ENCODE measurements at regions not wholly inside any gene's neighbourhood (a gene's known extent, or its start where the extent isn't known, plus 50 kb on each side); places are given as distances from the start of the nearest gene placed in this dataset.

GRCh38 chr18:77750006-77750405, 500.4 kb downstream of the GALR1 start:
- no peak for DNase-seq (ENCODE audit: low read depth)

GRCh38 chr18:77754475-77755044, 504.9 kb downstream of the GALR1 start:
- no peak for DNase-seq (ENCODE audit: low read depth)

GRCh38 chr18:77755187-77755586, 505.5 kb downstream of the GALR1 start:
- no peak for DNase-seq (ENCODE audit: low read depth)

GRCh38 chr18:77761332-77761731, 511.7 kb downstream of the GALR1 start:
- no peak for DNase-seq (ENCODE audit: low read depth)

GRCh38 chr18:77762014-77762413, 512.4 kb downstream of the GALR1 start:
- no peak for DNase-seq (ENCODE audit: low read depth)

- no peak for DNase-seq (ENCODE audit: low read depth)
Measured at GRCh38 chr18:77762642-77763041, 513.0 kb downstream of the GALR1 start.

- no peak for DNase-seq (ENCODE audit: low read depth)
Measured at GRCh38 chr18:77763530-77764145, 514.0 kb downstream of the GALR1 start.

- peak; percentile 10 for DNase-seq (ENCODE audit: low read depth)
Measured at GRCh38 chr18:77765468-77765867, 515.8 kb downstream of the GALR1 start.

GRCh38 chr18:77766421-77766820, 516.8 kb downstream of the GALR1 start:
- DNase-seq (ENCODE audit: low read depth): no peak

GRCh38 chr18:77772177-77772576, 522.5 kb downstream of the GALR1 start:
- no peak for DNase-seq (ENCODE audit: low read depth)

GRCh38 chr18:77776104-77776503, 526.5 kb downstream of the GALR1 start:
- DNase-seq (ENCODE audit: low read depth): no peak

- DNase-seq (ENCODE audit: low read depth): no peak
Measured at GRCh38 chr18:77777163-77777562, 527.5 kb downstream of the GALR1 start.

- no peak for DNase-seq (ENCODE audit: low read depth)
Measured at GRCh38 chr18:77784759-77785379, 535.2 kb downstream of the GALR1 start.

- no peak for DNase-seq (ENCODE audit: low read depth)
Measured at GRCh38 chr18:77785415-77785975, 535.8 kb downstream of the GALR1 start.

- DNase-seq (ENCODE audit: low read depth): no peak
Measured at GRCh38 chr18:77803024-77803423, 553.4 kb downstream of the GALR1 start.

GRCh38 chr18:77804382-77804781, 554.7 kb downstream of the GALR1 start:
- no peak for DNase-seq (ENCODE audit: low read depth)

GRCh38 chr18:77807650-77808049, 558.0 kb downstream of the GALR1 start:
- DNase-seq (ENCODE audit: low read depth): no peak

- peak; percentile 2 for DNase-seq (ENCODE audit: low read depth)
Measured at GRCh38 chr18:77811503-77811902, 561.9 kb downstream of the GALR1 start.

GRCh38 chr18:77815666-77816338, 566.2 kb downstream of the GALR1 start:
- no peak for DNase-seq (ENCODE audit: low read depth)

- DNase-seq (ENCODE audit: low read depth): no peak
Measured at GRCh38 chr18:77818328-77818727, 568.7 kb downstream of the GALR1 start.

- no peak for DNase-seq (ENCODE audit: low read depth)
Measured at GRCh38 chr18:77820472-77820871, 570.8 kb downstream of the GALR1 start.

GRCh38 chr18:77821892-77822291, 572.2 kb downstream of the GALR1 start:
- no peak for DNase-seq (ENCODE audit: low read depth)

GRCh38 chr18:77822632-77823031, 573.0 kb downstream of the GALR1 start:
- no peak for DNase-seq (ENCODE audit: low read depth)

Data from RPMI7951 (cell line).